AG04450 (cell line): ENCODE measurements at regions not wholly inside any gene's neighbourhood (a gene's known extent, or its start where the extent isn't known, plus 50 kb on each side); places are given as distances from the start of the nearest gene placed in this dataset.

Source experiments
- CTCF ChIA-PET: fragments of 300-600, 350-600 bp; formaldehyde crosslinking; extraction: SDS; loops from one replicate; lab custom pipeline; 2022; ENCODE audit warnings: antibody characterized with exemption, inconsistent platforms; lab: Charles Lee
- POLR2A ChIA-PET: fragments of 350-600 bp; formaldehyde crosslinking; extraction: SDS; loops from one replicate; lab custom pipeline; 2021; ENCODE audit warnings: antibody characterized with exemption, inconsistent platforms; lab: Yijun Ruan, JAX
- DNase-seq: peaks from one replicate; pipeline ENCODE4 v3.0.0-alpha.2; 2011; ENCODE audit warnings: low read depth, low spot score
- H3K27ac ChIP-seq: one replicate; pipeline ENCODE4 v1.5.1; 2012; ENCODE audit warnings: low read depth, low read length, control low read depth
- H3K27me3 ChIP-seq: one replicate; pipeline ENCODE4 v1.6.0; 2012; ENCODE audit warnings: low read length; ENCODE audit not compliant: control insufficient read depth, insufficient read depth
- H3K4me3 ChIP-seq: 2 replicates; pipeline ENCODE4 v1.5.1; 2011; ENCODE audit warnings: mild to moderate bottlenecking, low read depth, low read length, control low read depth
- H3K9me3 ChIP-seq: 2 replicates; pipeline ENCODE4 v1.5.1; 2012; ENCODE audit warnings: low read length; ENCODE audit not compliant: control insufficient read depth, insufficient read depth
- CTCF ChIP-seq: IDR thresholded peaks from 2 replicates; pipeline ENCODE4 v1.5.1; 2011; ENCODE audit warnings: low read depth, low read length, control low read depth, inconsistent platforms

- TF ChIP-seq CTCF = no peak
- H3K4me3 ChIP-seq = no peak overlapping the region
- no peaks in the 10 kb centered on the region for H3K27me3 ChIP-seq
- H3K27ac ChIP-seq = no peak overlapping the region
- POLR2A ChIA-PET = no interaction called here
- CTCF ChIA-PET = no interaction called here
- no peaks in the 10 kb centered on the region; the same call in 1 of the 2 replicates for H3K9me3 ChIP-seq
- no peak for DNase-seq
Measured at GRCh38 chr3:84634668-84635067, 324.1 kb upstream of the CADM2 start.

GRCh38 chr3:84637272-84637671 lies 321.5 kb upstream of the CADM2 start:
- ChIA-PET POLR2A (no interaction called here), CTCF (no interaction called here)
- no peak overlapping the region for H3K27ac ChIP-seq
- H3K9me3 ChIP-seq = no peaks in the 10 kb centered on the region; the same call in 1 of the 2 replicates
- no peaks in the 10 kb centered on the region for H3K27me3 ChIP-seq
- TF ChIP-seq CTCF = no peak
- DNase-seq = no peak
- H3K4me3 ChIP-seq = no peak overlapping the region

- Histone ChIP-seq H3K27me3 (no peaks in the 10 kb centered on the region), H3K27ac (no peak overlapping the region), H3K9me3 (no peaks in the 10 kb centered on the region), H3K4me3 (no peak overlapping the region)
- ChIA-PET CTCF (no interaction called here), POLR2A (no interaction called here)
- no peak for TF ChIP-seq CTCF
- DNase-seq = no peak
Measured at GRCh38 chr3:84666468-84666867, 292.3 kb upstream of the CADM2 start.

GRCh38 chr3:84679211-84679610 lies 279.6 kb upstream of the CADM2 start:
- no peak overlapping the region for H3K4me3 ChIP-seq
- no peaks in the 10 kb centered on the region for H3K27me3 ChIP-seq
- peaks cover 4% of the 10 kb centered on the region; the same call in 1 of the 2 replicates for H3K9me3 ChIP-seq
- no peak overlapping the region for H3K27ac ChIP-seq
- ChIA-PET CTCF (no interaction called here), POLR2A (no interaction called here)
- TF ChIP-seq CTCF = no peak
- no peak for DNase-seq

GRCh38 chr3:84680700-84681099 lies 278.1 kb upstream of the CADM2 start:
- H3K27ac ChIP-seq = no peak overlapping the region
- CTCF ChIA-PET = no interaction called here

More at GRCh38 chr3:84680700-84681099, 278.1 kb upstream of the CADM2 start:
- Histone ChIP-seq H3K9me3 (peaks cover 4% of the 10 kb centered on the region; the same call in 1 of the 2 replicates), H3K27me3 (no peaks in the 10 kb centered on the region), H3K4me3 (no peak overlapping the region)
- no peak for DNase-seq
- TF ChIP-seq CTCF = no peak
- POLR2A ChIA-PET = no interaction called here
